ENCODE measurements at regions not wholly inside any gene's neighbourhood (a gene's known extent, or its start where the extent isn't known, plus 50 kb on each side); places are given as distances from the start of the nearest gene placed in this dataset.
"Not testable (repeated sequence)": the region's sequence is repeated elsewhere in the genome, so short reads cannot be mapped to it uniquely, and the experiment has no call there.

GRCh38 chr7:16267953-16268820 is 153.2 kb downstream of the CRPPA start:
- H3K9me3 ChIP-seq (ENCODE audit: control insufficient read depth in 4 of 4, low read length in 3 of 4) = no peaks in the 10 kb centered on the region
- H3K27ac ChIP-seq (ENCODE audit: low read depth in 1 of 2, low read length in 2 of 2) = no peak overlapping the region
- no peak overlapping the region for H3K4me3 ChIP-seq (ENCODE audit: low read depth in 1 of 3, low read length in 3 of 3)
- no peak for DNase-seq (ENCODE audit: low spot score)
- H3K9ac ChIP-seq (ENCODE audit: low read depth in 1 of 2, low read length in 2 of 2) = no peak overlapping the region
- H3K36me3 ChIP-seq (ENCODE audit: control insufficient read depth in 4 of 4, insufficient read depth in 3 of 4, low read depth in 1 of 4, low read length in 3 of 4) = no peaks in the 10 kb centered on the region
- TF ChIP-seq FOXA1 (IDR thresholded peaks at IDR 0.05) (no peak), SP1 (IDR thresholded peaks at IDR 0.05) (no peak), TAF1 (conservative IDR thresholded peaks at IDR 0.05) (no peak), CTCF (IDR thresholded peaks at IDR 0.05; ENCODE audit: low read depth, low read length, missing input control) (no peak), HNF4A (conservative IDR thresholded peaks at IDR 0.05) (no peak), NR2F2 (IDR thresholded peaks at IDR 0.05) (no peak), FOXA2 (IDR thresholded peaks at IDR 0.05) (no peak), ATF3 (IDR thresholded peaks at IDR 0.05) (no peak), GABPA (IDR thresholded peaks at IDR 0.05 in 1 of 2, conservative IDR thresholded peaks at IDR 0.05 in 1 of 2) (no peak), HNF4G (IDR thresholded peaks at IDR 0.05) (no peak), ZBTB33 (IDR thresholded peaks at IDR 0.05) (no peak), JUND (IDR thresholded peaks at IDR 0.05) (no peak), REST (IDR thresholded peaks at IDR 0.05) (no peak)
- WGBS = 94% methylated on average over 5 of the region's 5 CpGs
- H3K27me3 ChIP-seq (ENCODE audit: control insufficient read depth in 4 of 4, insufficient read depth in 4 of 4, low read length in 3 of 4) = no peaks in the 10 kb centered on the region
- H3K4me1 ChIP-seq (ENCODE audit: control insufficient read depth in 4 of 4, insufficient read depth in 4 of 4, low read length in 3 of 4) = peaks cover 6 to 16% (median 12%) of the 10 kb centered on the region in 4 donors

- 83% methylated on average over 1 of the region's 1 CpG for WGBS
- H3K27ac ChIP-seq (ENCODE audit: low read depth in 1 of 2, low read length in 2 of 2) = no peak overlapping the region
- TF ChIP-seq FOXA2 (IDR thresholded peaks at IDR 0.05) (no peak), YY1 (IDR thresholded peaks at IDR 0.05) (no peak), TAF1 (conservative IDR thresholded peaks at IDR 0.05) (no peak), NR2F2 (IDR thresholded peaks at IDR 0.05) (no peak)
- no peaks in the 10 kb centered on the region for H3K36me3 ChIP-seq (ENCODE audit: control insufficient read depth in 4 of 4, insufficient read depth in 3 of 4, low read depth in 1 of 4, low read length in 3 of 4)
- H3K9me3 ChIP-seq (ENCODE audit: control insufficient read depth in 4 of 4, low read length in 3 of 4) = no peaks in the 10 kb centered on the region
- no peaks in the 10 kb centered on the region for H3K27me3 ChIP-seq (ENCODE audit: control insufficient read depth in 4 of 4, insufficient read depth in 4 of 4, low read length in 3 of 4)
- peaks cover 6 to 16% (median 12%) of the 10 kb centered on the region in 4 donors for H3K4me1 ChIP-seq (ENCODE audit: control insufficient read depth in 4 of 4, insufficient read depth in 4 of 4, low read length in 3 of 4)
- no peak for DNase-seq (ENCODE audit: low spot score)
- no peak overlapping the region for H3K9ac ChIP-seq (ENCODE audit: low read depth in 1 of 2, low read length in 2 of 2)
- H3K4me3 ChIP-seq (ENCODE audit: low read depth in 1 of 3, low read length in 3 of 3) = no peak overlapping the region
Observed at GRCh38 chr7:16266877-16267276, 154.5 kb downstream of the CRPPA start.

- not testable (repeated sequence) for DNase-seq (ENCODE audit: low spot score); H3K36me3 ChIP-seq (ENCODE audit: control insufficient read depth in 4 of 4, insufficient read depth in 3 of 4, low read depth in 1 of 4, low read length in 3 of 4); H3K4me3 ChIP-seq (ENCODE audit: low read depth in 1 of 3, low read length in 3 of 3); H3K9me3 ChIP-seq (ENCODE audit: control insufficient read depth in 4 of 4, low read length in 3 of 4); H3K9ac ChIP-seq (ENCODE audit: low read depth in 1 of 2, low read length in 2 of 2); H3K27me3 ChIP-seq (ENCODE audit: control insufficient read depth in 4 of 4, insufficient read depth in 4 of 4, low read length in 3 of 4); H3K27ac ChIP-seq (ENCODE audit: low read depth in 1 of 2, low read length in 2 of 2)
- 95% methylated on average over 9 of the region's 9 CpGs for WGBS
- H3K4me1 ChIP-seq (ENCODE audit: control insufficient read depth in 4 of 4, insufficient read depth in 4 of 4, low read length in 3 of 4) = peaks cover 6 to 16% (median 12%) of the 10 kb centered on the region in 4 donors
Observed at GRCh38 chr7:16266470-16266869, 154.9 kb downstream of the CRPPA start.

Measured in liver (tissue), 8 donors.